H1 (cell line): ENCODE measurements at regions not wholly inside any gene's neighbourhood (a gene's known extent, or its start where the extent isn't known, plus 50 kb on each side); places are given as distances from the start of the nearest gene placed in this dataset.

Experiments
- CEBPB ChIP-seq: IDR thresholded peaks from 2 replicates; pipeline ENCODE4 v1.6.1; 2012; ENCODE audit warnings: low read depth, low read length
- CREB1 ChIP-seq: IDR thresholded peaks from 2 replicates; pipeline ENCODE4 v1.6.1; 2012; ENCODE audit warnings: inconsistent platforms
- SAP30 ChIP-seq: fragments of 300-600 bp; sonication (generic); IDR thresholded peaks from 2 replicates; pipeline ENCODE4 v1.7.1; 2012; ENCODE audit warnings: low read length, moderate library complexity, mild to moderate bottlenecking, inconsistent platforms; ENCODE audit not compliant: insufficient read depth, insufficient replicate concordance
- TCF12 ChIP-seq: IDR thresholded peaks from 2 replicates; pipeline ENCODE4 v1.6.1; 2011; ENCODE audit warnings: low read depth, mild to moderate bottlenecking, low read length
- YY1 ChIP-seq: IDR thresholded peaks from 2 replicates; pipeline ENCODE4 v1.6.1; 2011; ENCODE audit warnings: low read depth, mild to moderate bottlenecking, low read length
- TF ChIP-seq, protein P1 (sequence below): fragments of 300-600 bp; sonication (generic); IDR thresholded peaks from 2 replicates; pipeline ENCODE4 v1.7.1; 2012; ENCODE audit warnings: low read length, moderate library complexity, mild to moderate bottlenecking, inconsistent platforms; ENCODE audit not compliant: insufficient replicate concordance

DNA sequence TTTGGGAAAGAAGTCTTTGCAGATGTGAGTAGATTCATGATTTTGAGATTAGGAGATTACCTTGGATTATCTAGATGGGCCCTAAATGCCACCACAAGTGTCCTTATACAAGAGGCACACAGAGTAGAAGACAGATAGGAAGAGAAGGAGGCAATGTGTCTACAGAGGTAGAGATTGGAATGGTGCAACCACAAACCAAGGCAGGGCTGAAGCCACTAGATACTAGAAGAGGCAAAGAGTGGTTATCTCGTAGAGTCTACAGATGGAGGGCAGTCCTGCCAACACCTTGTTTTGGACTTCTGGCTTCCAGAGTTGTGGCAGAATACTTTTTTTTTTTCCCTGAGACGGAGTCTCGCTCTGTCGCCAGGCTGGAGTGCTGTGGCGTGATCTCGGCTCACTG, 138.3 kb upstream of the AKIRIN2 start (continued):
- TF ChIP-seq, protein P1, sequence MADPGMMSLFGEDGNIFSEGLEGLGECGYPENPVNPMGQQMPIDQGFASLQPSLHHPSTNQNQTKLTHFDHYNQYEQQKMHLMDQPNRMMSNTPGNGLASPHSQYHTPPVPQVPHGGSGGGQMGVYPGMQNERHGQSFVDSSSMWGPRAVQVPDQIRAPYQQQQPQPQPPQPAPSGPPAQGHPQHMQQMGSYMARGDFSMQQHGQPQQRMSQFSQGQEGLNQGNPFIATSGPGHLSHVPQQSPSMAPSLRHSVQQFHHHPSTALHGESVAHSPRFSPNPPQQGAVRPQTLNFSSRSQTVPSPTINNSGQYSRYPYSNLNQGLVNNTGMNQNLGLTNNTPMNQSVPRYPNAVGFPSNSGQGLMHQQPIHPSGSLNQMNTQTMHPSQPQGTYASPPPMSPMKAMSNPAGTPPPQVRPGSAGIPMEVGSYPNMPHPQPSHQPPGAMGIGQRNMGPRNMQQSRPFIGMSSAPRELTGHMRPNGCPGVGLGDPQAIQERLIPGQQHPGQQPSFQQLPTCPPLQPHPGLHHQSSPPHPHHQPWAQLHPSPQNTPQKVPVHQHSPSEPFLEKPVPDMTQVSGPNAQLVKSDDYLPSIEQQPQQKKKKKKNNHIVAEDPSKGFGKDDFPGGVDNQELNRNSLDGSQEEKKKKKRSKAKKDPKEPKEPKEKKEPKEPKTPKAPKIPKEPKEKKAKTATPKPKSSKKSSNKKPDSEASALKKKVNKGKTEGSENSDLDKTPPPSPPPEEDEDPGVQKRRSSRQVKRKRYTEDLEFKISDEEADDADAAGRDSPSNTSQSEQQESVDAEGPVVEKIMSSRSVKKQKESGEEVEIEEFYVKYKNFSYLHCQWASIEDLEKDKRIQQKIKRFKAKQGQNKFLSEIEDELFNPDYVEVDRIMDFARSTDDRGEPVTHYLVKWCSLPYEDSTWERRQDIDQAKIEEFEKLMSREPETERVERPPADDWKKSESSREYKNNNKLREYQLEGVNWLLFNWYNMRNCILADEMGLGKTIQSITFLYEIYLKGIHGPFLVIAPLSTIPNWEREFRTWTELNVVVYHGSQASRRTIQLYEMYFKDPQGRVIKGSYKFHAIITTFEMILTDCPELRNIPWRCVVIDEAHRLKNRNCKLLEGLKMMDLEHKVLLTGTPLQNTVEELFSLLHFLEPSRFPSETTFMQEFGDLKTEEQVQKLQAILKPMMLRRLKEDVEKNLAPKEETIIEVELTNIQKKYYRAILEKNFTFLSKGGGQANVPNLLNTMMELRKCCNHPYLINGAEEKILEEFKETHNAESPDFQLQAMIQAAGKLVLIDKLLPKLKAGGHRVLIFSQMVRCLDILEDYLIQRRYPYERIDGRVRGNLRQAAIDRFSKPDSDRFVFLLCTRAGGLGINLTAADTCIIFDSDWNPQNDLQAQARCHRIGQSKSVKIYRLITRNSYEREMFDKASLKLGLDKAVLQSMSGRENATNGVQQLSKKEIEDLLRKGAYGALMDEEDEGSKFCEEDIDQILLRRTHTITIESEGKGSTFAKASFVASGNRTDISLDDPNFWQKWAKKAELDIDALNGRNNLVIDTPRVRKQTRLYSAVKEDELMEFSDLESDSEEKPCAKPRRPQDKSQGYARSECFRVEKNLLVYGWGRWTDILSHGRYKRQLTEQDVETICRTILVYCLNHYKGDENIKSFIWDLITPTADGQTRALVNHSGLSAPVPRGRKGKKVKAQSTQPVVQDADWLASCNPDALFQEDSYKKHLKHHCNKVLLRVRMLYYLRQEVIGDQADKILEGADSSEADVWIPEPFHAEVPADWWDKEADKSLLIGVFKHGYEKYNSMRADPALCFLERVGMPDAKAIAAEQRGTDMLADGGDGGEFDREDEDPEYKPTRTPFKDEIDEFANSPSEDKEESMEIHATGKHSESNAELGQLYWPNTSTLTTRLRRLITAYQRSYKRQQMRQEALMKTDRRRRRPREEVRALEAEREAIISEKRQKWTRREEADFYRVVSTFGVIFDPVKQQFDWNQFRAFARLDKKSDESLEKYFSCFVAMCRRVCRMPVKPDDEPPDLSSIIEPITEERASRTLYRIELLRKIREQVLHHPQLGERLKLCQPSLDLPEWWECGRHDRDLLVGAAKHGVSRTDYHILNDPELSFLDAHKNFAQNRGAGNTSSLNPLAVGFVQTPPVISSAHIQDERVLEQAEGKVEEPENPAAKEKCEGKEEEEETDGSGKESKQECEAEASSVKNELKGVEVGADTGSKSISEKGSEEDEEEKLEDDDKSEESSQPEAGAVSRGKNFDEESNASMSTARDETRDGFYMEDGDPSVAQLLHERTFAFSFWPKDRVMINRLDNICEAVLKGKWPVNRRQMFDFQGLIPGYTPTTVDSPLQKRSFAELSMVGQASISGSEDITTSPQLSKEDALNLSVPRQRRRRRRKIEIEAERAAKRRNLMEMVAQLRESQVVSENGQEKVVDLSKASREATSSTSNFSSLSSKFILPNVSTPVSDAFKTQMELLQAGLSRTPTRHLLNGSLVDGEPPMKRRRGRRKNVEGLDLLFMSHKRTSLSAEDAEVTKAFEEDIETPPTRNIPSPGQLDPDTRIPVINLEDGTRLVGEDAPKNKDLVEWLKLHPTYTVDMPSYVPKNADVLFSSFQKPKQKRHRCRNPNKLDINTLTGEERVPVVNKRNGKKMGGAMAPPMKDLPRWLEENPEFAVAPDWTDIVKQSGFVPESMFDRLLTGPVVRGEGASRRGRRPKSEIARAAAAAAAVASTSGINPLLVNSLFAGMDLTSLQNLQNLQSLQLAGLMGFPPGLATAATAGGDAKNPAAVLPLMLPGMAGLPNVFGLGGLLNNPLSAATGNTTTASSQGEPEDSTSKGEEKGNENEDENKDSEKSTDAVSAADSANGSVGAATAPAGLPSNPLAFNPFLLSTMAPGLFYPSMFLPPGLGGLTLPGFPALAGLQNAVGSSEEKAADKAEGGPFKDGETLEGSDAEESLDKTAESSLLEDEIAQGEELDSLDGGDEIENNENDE = no peak
- TF ChIP-seq CREB1 (no peak), CEBPB (no peak), SAP30 (no peak), TCF12 (no peak), YY1 (no peak)
